CD4-positive, alpha-beta T cell (primary cell): ENCODE measurements at regions not wholly inside any gene's neighbourhood (a gene's known extent, or its start where the extent isn't known, plus 50 kb on each side); places are given as distances from the start of the nearest gene placed in this dataset.

Experiments used
- ATAC-seq: fragments of 200-7000 bp; cut with Tn5 transposase; one replicate; pipeline ENCODE4 v1.10.0; 2022; ENCODE audit warnings: mild to moderate bottlenecking; ENCODE audit not compliant: poor library complexity
- CTCF ChIA-PET: fragments of 350-600 bp; sonication (Branson Sonifier 250); formaldehyde crosslinking; loops from one replicate; lab custom pipeline; 2021; ENCODE audit warnings: antibody characterized with exemption, inconsistent platforms; lab: Charles Lee
- POLR2A ChIA-PET: fragments of 350-600 bp; sonication (Branson Sonifier 250); formaldehyde crosslinking; loops from one replicate; lab custom pipeline; 2021; ENCODE audit warnings: antibody characterized with exemption, inconsistent platforms; lab: Charles Lee
- DNase-seq, 14 experiments: peaks; one replicate each; pipeline ENCODE4 v3.0.0-alpha.2; 2013 to 2020; ENCODE audit warnings: mixed read lengths in 2 of 14
- H3K27ac ChIP-seq, 2 donors: one replicate each; pipeline versions ENCODE4 v1.5.1 to v1.7.0; 2013; ENCODE audit warnings: low read length in 2 of 2, low read depth in 1 of 2, mild to moderate bottlenecking in 1 of 2
- H3K27me3 ChIP-seq, 2 experiments: 1 replicate in 1 of 2; 2 replicates in 1 of 2; pipeline versions ENCODE4 v1.6.1 to v1.7.0; 2013; ENCODE audit warnings: low read length in 2 of 2, control low read depth in 1 of 2, mild to moderate bottlenecking in 1 of 2, moderate library complexity in 1 of 2; ENCODE audit not compliant: insufficient read depth in 2 of 2, control insufficient read depth in 1 of 2
- H3K36me3 ChIP-seq: one replicate; pipeline ENCODE4 v1.6.1; 2013; ENCODE audit warnings: low read length, control low read depth; ENCODE audit not compliant: insufficient read depth
- H3K4me1 ChIP-seq: one replicate; pipeline ENCODE4 v1.6.1; 2013; ENCODE audit warnings: low read length, control low read depth; ENCODE audit not compliant: insufficient read depth
- H3K4me3 ChIP-seq: one replicate; pipeline ENCODE4 v1.5.1; 2013; ENCODE audit warnings: mild to moderate bottlenecking, low read length, moderate library complexity
- H3K9me3 ChIP-seq, 2 experiments: 1 replicate in 1 of 2; 2 replicates in 1 of 2; pipeline versions ENCODE4 v1.6.1 to v1.7.0; 2013; ENCODE audit warnings: low read length in 2 of 2, mild to moderate bottlenecking in 2 of 2, control low read depth in 1 of 2, moderate library complexity in 1 of 2; ENCODE audit not compliant: control insufficient read depth in 1 of 2, insufficient read depth in 1 of 2
- H3K27ac Mint-ChIP-seq: one replicate; pipeline ENCODE4 v1.8.0; 2020; ENCODE audit warnings: mixed read lengths
- H3K27me3 Mint-ChIP-seq: one replicate; pipeline ENCODE4 v1.8.0; 2021; ENCODE audit warnings: mixed read lengths
- H3K36me3 Mint-ChIP-seq: one replicate; pipeline ENCODE4 v1.8.0; 2021; ENCODE audit warnings: low read depth, mixed read lengths
- H3K4me1 Mint-ChIP-seq: one replicate; pipeline ENCODE4 v1.8.0; 2021; ENCODE audit warnings: low read depth, mixed read lengths
- H3K4me3 Mint-ChIP-seq: one replicate; pipeline ENCODE4 v1.8.0; 2020; ENCODE audit warnings: mild to moderate bottlenecking, mixed read lengths
- H3K9me3 Mint-ChIP-seq: one replicate; pipeline ENCODE4 v1.8.0; 2020; ENCODE audit warnings: mixed read lengths
- CTCF ChIP-seq: fragments of 200-600 bp; IDR thresholded peaks from one replicate; pipeline ENCODE4 v1.8.0; 2022; ENCODE audit warnings: antibody characterized with exemption, mild to moderate bottlenecking
- intact Hi-C, 2 experiments: fragments of 100-400 bp; cut with DNase I in 1 of 2; cut with micrococcal nuclease in 1 of 2; formaldehyde crosslinking; loops; one replicate each; pipeline versions ENCODE4 v1.15.1 to v1.9.0; 2023 to 2025; cut with DNase I, micrococcal nuclease

DNA sequence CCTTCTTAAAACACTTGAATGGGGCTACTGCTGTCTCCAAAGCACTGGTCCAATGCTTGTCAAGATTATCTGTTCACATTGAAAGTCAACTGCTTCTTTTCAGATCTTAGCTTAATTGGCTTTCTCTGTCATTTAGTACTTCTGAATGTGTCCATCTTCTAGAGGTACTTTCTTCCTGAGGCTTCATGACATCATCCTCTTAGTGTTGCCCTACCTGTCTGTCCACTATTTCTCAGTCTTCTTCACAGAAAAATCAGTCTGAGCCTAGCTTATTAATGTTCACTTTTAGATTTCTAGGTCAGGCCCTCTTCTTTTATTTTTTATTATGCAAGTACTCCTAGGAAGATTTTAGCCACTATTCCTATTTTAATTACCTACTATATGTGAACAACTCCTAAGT is 899.9 kb downstream of the DTWD2 start:
- ChIA-PET CTCF (no interaction called here), POLR2A (no interaction called here)
- DNase-seq, result no peak
- Histone ChIP-seq H3K27ac (no peak overlapping the region), H3K4me3 (no peak overlapping the region), H3K27me3 (no peaks in the 10 kb centered on the region), H3K9me3 (peaks cover 0 to 3% of the 10 kb centered on the region in 2 experiments), H3K36me3 (no peaks in the 10 kb centered on the region), H3K4me1 (no peaks in the 10 kb centered on the region)
- H3K9me3 Mint-ChIP-seq, result peaks cover 15% of the 10 kb centered on the region
- no peak overlapping the region for H3K4me3 Mint-ChIP-seq
- intact Hi-C loops, result no loop called here
- H3K4me1 Mint-ChIP-seq, result no peaks in the 10 kb centered on the region
- H3K36me3 Mint-ChIP-seq, result no peaks in the 10 kb centered on the region
- no peak overlapping the region for H3K27ac Mint-ChIP-seq
- H3K27me3 Mint-ChIP-seq, result no peaks in the 10 kb centered on the region
- TF ChIP-seq CTCF, result no peak
- no peak for ATAC-seq

GRCh38 chr5:118076490-118076889 is 911.9 kb downstream of the DTWD2 start:
- no peak overlapping the region for H3K27ac Mint-ChIP-seq
- POLR2A ChIA-PET, result no interaction called here
- no peak overlapping the region for H3K4me3 ChIP-seq
- no peaks in the 10 kb centered on the region for H3K36me3 Mint-ChIP-seq
- DNase-seq, result no peak
- no peaks in the 10 kb centered on the region for H3K27me3 ChIP-seq
- H3K36me3 ChIP-seq, result no peaks in the 10 kb centered on the region
- H3K4me1 ChIP-seq, result no peaks in the 10 kb centered on the region
- H3K4me1 Mint-ChIP-seq, result no peaks in the 10 kb centered on the region
- CTCF ChIA-PET, result no interaction called here
- no peak for ATAC-seq
- TF ChIP-seq CTCF, result no peak
- peaks cover 3 to 7% of the 10 kb centered on the region in 2 experiments for H3K9me3 ChIP-seq
- peaks cover 6% of the 10 kb centered on the region for H3K9me3 Mint-ChIP-seq
- no peak overlapping the region for H3K27ac ChIP-seq
- no peak overlapping the region for H3K4me3 Mint-ChIP-seq
- no peaks in the 10 kb centered on the region for H3K27me3 Mint-ChIP-seq
- intact Hi-C loops, result no loop called here

- Histone ChIP-seq H3K27ac (no peak overlapping the region), H3K27me3 (no peaks in the 10 kb centered on the region), H3K4me1 (no peaks in the 10 kb centered on the region), H3K9me3 (no peaks in the 10 kb centered on the region), H3K4me3 (no peak overlapping the region), H3K36me3 (no peaks in the 10 kb centered on the region)
- POLR2A ChIA-PET, result no interaction called here
- no peaks in the 10 kb centered on the region for H3K4me1 Mint-ChIP-seq
- no peak for TF ChIP-seq CTCF
- CTCF ChIA-PET, result no interaction called here
- no peak for ATAC-seq
- peaks cover 7% of the 10 kb centered on the region for H3K9me3 Mint-ChIP-seq
- no peak for DNase-seq
- intact Hi-C loops, result no loop called here
- H3K27ac Mint-ChIP-seq, result no peak overlapping the region
- H3K36me3 Mint-ChIP-seq, result no peaks in the 10 kb centered on the region
- H3K4me3 Mint-ChIP-seq, result no peak overlapping the region
- no peaks in the 10 kb centered on the region for H3K27me3 Mint-ChIP-seq
Measured at GRCh38 chr5:118070041-118070440, 918.3 kb downstream of the DTWD2 start.
